Panc1 (cell line): ENCODE measurements at regions not wholly inside any gene's neighbourhood (a gene's known extent, or its start where the extent isn't known, plus 50 kb on each side); places are given as distances from the start of the nearest gene placed in this dataset.

Experiments used
- ATAC-seq: fragments of 200-7000 bp; cut with Tn5 transposase; 2 replicates; pipeline ENCODE4 v1.9.1; 2020; ENCODE audit warnings: mild to moderate bottlenecking, moderate library complexity
- BruUV-seq: library from RNA; stranded (reverse); fragments of 400-500 nt; replicated peaks from 2 replicates; lab custom pipeline; 2021; lab: Mats Ljungman, UMichigan
- CTCF ChIA-PET: fragments of 300-600 bp; sonication (Branson Sonifier 250); formaldehyde crosslinking; loops from one replicate; lab custom pipeline; 2022; ENCODE audit warnings: antibody characterized with exemption; lab: Charles Lee
- POLR2A ChIA-PET: fragments of 300-600 bp; sonication (Branson Sonifier 250); formaldehyde crosslinking; loops from one replicate; lab custom pipeline; 2022; ENCODE audit warnings: antibody characterized with exemption; lab: Charles Lee
- DNase-seq: peaks from one replicate; pipeline ENCODE4 v3.0.0-alpha.2; 2010; ENCODE audit warnings: low read depth, low spot score
- H3K27ac ChIP-seq: 2 replicates; pipeline ENCODE4 v1.5.1; 2011; ENCODE audit warnings: mild to moderate bottlenecking, low read length, inconsistent platforms
- H3K27me3 ChIP-seq: fragments of 200-500 bp; sonication (Bioruptor generic); 2 replicates; pipeline ENCODE4 v1.6.0; 2014; ENCODE audit warnings: low read length, inconsistent platforms; ENCODE audit not compliant: control insufficient read depth, insufficient read depth
- H3K36me3 ChIP-seq: fragments of 200-500 bp; sonication (Bioruptor generic); 2 replicates; pipeline ENCODE4 v1.5.1; 2014; ENCODE audit warnings: inconsistent platforms, mild to moderate bottlenecking, low read length, moderate library complexity; ENCODE audit not compliant: control insufficient read depth, insufficient read depth
- H3K4me1 ChIP-seq: 2 replicates; pipeline ENCODE4 v1.5.1; 2011; ENCODE audit warnings: inconsistent platforms, mild to moderate bottlenecking, low read length, moderate library complexity; ENCODE audit not compliant: control insufficient read depth, insufficient read depth
- H3K4me3 ChIP-seq, 2 experiments: 2 replicates each; pipeline ENCODE4 v1.5.1; 2011 to 2012; ENCODE audit warnings: low read depth in 2 of 2, low read length in 2 of 2, mild to moderate bottlenecking in 2 of 2, inconsistent platforms in 1 of 2, moderate library complexity in 1 of 2
- H3K9me3 ChIP-seq: fragments of 200-500 bp; sonication (Bioruptor generic); 2 replicates; pipeline ENCODE4 v1.5.1; 2014; ENCODE audit warnings: low read depth, mild to moderate bottlenecking, inconsistent platforms, low read length, moderate library complexity; ENCODE audit not compliant: control insufficient read depth, insufficient read depth
- POLR2AphosphoS5 ChIP-seq: IDR thresholded peaks from 2 replicates; pipeline ENCODE4 v1.6.1; 2012; ENCODE audit warnings: mild to moderate bottlenecking, low read depth, low read length, moderate library complexity
- SIN3A ChIP-seq: IDR thresholded peaks from 2 replicates; pipeline ENCODE4 v1.6.1; 2012; ENCODE audit warnings: low read depth, mild to moderate bottlenecking, low read length, moderate library complexity, borderline replicate concordance; ENCODE audit not compliant: insufficient read depth
- TCF7L2 ChIP-seq: IDR thresholded peaks from 2 replicates; pipeline ENCODE4 v1.6.1; 2011; ENCODE audit warnings: mild to moderate bottlenecking, low read depth, low read length, inconsistent platforms
- in situ Hi-C: cut with HindIII; loops from 2 replicates; pipeline ENCODE4 v1.10.0; 2016; ENCODE audit warnings: low sequenced_read_pairs, low pct_unique_long_range_greater_than_20kb
- intact Hi-C: fragments of 100-400 bp; cut with micrococcal nuclease; formaldehyde crosslinking; loops from one replicate; pipeline ENCODE4 v1.10.0; 2022; ENCODE audit not compliant: unreplicated experiment
- TF ChIP-seq, protein P1 (sequence below): fragments of 450-650 bp; IDR thresholded peaks from 2 replicates; pipeline ENCODE4 v1.5.1; 2017; ENCODE audit warnings: mild to moderate bottlenecking
- TF ChIP-seq, protein P2 (sequence below), 2 experiments: IDR thresholded peaks; 2 replicates each; pipeline ENCODE4 v1.6.1; 2011 to 2012; ENCODE audit warnings: low read depth in 2 of 2, control low read depth in 1 of 2, low read length in 1 of 2, mild to moderate bottlenecking in 1 of 2, moderate library complexity in 1 of 2; ENCODE audit not compliant: insufficient read depth in 1 of 2

DNA sequence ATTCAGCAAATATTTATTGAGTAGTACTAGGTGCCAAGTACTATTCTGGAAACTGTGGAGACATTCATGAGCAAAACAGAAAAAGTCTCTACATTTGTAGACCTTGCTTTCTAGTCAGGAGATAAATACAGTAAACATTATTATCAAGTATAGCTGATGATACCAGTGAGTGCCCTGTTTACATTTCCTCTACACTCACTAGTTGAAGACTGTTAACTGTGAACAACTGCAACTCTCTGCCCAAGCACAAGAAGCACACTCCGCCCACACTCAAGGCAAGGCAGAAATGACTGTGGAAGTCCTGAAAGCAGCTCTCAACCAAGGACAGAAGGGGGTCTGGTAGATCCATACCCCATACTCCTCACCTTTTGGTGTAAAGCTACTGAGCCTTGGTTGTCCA lies 837.0 kb downstream of the DIAPH3 start:
- no peak overlapping the region for H3K4me3 ChIP-seq
- DNase-seq, result no peak
- H3K36me3 ChIP-seq, result no peaks in the 10 kb centered on the region
- TF ChIP-seq, protein P1, sequence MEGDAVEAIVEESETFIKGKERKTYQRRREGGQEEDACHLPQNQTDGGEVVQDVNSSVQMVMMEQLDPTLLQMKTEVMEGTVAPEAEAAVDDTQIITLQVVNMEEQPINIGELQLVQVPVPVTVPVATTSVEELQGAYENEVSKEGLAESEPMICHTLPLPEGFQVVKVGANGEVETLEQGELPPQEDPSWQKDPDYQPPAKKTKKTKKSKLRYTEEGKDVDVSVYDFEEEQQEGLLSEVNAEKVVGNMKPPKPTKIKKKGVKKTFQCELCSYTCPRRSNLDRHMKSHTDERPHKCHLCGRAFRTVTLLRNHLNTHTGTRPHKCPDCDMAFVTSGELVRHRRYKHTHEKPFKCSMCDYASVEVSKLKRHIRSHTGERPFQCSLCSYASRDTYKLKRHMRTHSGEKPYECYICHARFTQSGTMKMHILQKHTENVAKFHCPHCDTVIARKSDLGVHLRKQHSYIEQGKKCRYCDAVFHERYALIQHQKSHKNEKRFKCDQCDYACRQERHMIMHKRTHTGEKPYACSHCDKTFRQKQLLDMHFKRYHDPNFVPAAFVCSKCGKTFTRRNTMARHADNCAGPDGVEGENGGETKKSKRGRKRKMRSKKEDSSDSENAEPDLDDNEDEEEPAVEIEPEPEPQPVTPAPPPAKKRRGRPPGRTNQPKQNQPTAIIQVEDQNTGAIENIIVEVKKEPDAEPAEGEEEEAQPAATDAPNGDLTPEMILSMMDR, result no peak
- TF ChIP-seq POLR2AphosphoS5, result no peak
- TF ChIP-seq, protein P2, sequence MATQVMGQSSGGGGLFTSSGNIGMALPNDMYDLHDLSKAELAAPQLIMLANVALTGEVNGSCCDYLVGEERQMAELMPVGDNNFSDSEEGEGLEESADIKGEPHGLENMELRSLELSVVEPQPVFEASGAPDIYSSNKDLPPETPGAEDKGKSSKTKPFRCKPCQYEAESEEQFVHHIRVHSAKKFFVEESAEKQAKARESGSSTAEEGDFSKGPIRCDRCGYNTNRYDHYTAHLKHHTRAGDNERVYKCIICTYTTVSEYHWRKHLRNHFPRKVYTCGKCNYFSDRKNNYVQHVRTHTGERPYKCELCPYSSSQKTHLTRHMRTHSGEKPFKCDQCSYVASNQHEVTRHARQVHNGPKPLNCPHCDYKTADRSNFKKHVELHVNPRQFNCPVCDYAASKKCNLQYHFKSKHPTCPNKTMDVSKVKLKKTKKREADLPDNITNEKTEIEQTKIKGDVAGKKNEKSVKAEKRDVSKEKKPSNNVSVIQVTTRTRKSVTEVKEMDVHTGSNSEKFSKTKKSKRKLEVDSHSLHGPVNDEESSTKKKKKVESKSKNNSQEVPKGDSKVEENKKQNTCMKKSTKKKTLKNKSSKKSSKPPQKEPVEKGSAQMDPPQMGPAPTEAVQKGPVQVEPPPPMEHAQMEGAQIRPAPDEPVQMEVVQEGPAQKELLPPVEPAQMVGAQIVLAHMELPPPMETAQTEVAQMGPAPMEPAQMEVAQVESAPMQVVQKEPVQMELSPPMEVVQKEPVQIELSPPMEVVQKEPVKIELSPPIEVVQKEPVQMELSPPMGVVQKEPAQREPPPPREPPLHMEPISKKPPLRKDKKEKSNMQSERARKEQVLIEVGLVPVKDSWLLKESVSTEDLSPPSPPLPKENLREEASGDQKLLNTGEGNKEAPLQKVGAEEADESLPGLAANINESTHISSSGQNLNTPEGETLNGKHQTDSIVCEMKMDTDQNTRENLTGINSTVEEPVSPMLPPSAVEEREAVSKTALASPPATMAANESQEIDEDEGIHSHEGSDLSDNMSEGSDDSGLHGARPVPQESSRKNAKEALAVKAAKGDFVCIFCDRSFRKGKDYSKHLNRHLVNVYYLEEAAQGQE (IDR thresholded peaks at IDR 0.05; ENCODE audit: insufficient read depth in 1 of 2, low read depth in 2 of 2, low read length in 1 of 2), result no peak
- no peak for TF ChIP-seq TCF7L2
- TF ChIP-seq SIN3A, result no peak
- in situ Hi-C loops, result no loop called here
- intact Hi-C loops, result no loop called here
- no peaks in the 10 kb centered on the region for H3K27me3 ChIP-seq
- BruUV-seq, result no TSS peak
- CTCF ChIA-PET, result no interaction called here
- H3K4me1 ChIP-seq, result no peaks in the 10 kb centered on the region
- no peaks in the 10 kb centered on the region for H3K9me3 ChIP-seq
- no peak for ATAC-seq
- no peak overlapping the region for H3K27ac ChIP-seq
- POLR2A ChIA-PET, result no interaction called here

DNA sequence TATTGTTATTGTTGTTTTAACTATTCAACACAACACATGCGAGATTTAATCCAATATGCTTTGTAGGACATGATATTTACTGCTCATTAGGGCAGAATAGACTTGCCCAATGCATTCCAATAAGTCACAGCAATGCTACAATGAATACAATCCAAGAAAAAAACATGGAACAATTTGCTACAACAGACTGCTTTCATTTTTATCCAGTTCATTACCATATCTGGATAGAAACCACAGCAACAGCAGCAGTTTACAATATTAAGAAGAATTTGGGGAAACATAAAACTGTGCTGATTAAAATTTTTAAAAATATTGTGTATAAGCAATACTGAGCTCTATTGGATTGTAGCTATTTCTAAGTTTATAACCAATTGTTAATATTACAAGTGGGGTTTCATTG lies 833.0 kb downstream of the DIAPH3 start:
- in situ Hi-C loops, result no loop called here
- TF ChIP-seq SIN3A (no peak), POLR2AphosphoS5 (no peak), TCF7L2 (no peak)
- TF ChIP-seq, protein P1, result no peak
- TF ChIP-seq, protein P2 (IDR thresholded peaks at IDR 0.05; ENCODE audit: insufficient read depth in 1 of 2, low read depth in 2 of 2, low read length in 1 of 2), result no peak
- Histone ChIP-seq H3K9me3 (no peaks in the 10 kb centered on the region), H3K27me3 (no peaks in the 10 kb centered on the region), H3K4me3 (no peak overlapping the region), H3K36me3 (no peaks in the 10 kb centered on the region), H3K27ac (no peak overlapping the region), H3K4me1 (no peaks in the 10 kb centered on the region)
- no peak for DNase-seq
- POLR2A ChIA-PET, result no interaction called here
- intact Hi-C loops, result no loop called here
- CTCF ChIA-PET, result no interaction called here
- ATAC-seq, result no peak
- no TSS peak for BruUV-seq
